Suprapubic skin (tissue), 3 donors: ENCODE measurements at regions not wholly inside any gene's neighbourhood (a gene's known extent, or its start where the extent isn't known, plus 50 kb on each side); places are given as distances from the start of the nearest gene placed in this dataset.

Source experiments
- CTCF ChIP-seq, 2 donors: fragments of 200-600 bp in 1 of 2; fragments of 450-650 bp in 1 of 2; sonication (generic) in 1 of 2; IDR thresholded peaks; one replicate each; pipeline ENCODE4 v1.5.1; 2016 to 2019; ENCODE audit warnings: antibody characterized with exemption in 2 of 2, mild to moderate bottlenecking in 1 of 2, moderate library complexity in 1 of 2
- POLR2AphosphoS5 ChIP-seq, 3 donors: sonication (generic); formaldehyde crosslinking; IDR thresholded peaks; one replicate each; pipeline ENCODE4 v1.6.1; 2017; ENCODE audit warnings: antibody characterized with exemption in 3 of 3

GRCh38 chr16:52963212-52963854 lies 89.4 kb downstream of the CHD9NB start:
- TF ChIP-seq CTCF (IDR thresholded peaks at IDR 0.05) = no peak
- TF ChIP-seq POLR2AphosphoS5 (IDR thresholded peaks at IDR 0.05) = no peak
